Stimulated activated CD4-positive, alpha-beta T cell treated with anti-CD3 and anti-CD28 coated beads, TNF-alpha, amount 100 ng/mL, for 24 hours (primary cell): ENCODE measurements at regions not wholly inside any gene's neighbourhood (a gene's known extent, or its start where the extent isn't known, plus 50 kb on each side); places are given as distances from the start of the nearest gene placed in this dataset.
A peak's percentile ranks its signal among the peaks of the same experiment; 100 is the strongest.

Experiments
- DNase-seq, 3 experiments: peaks; one replicate each; pipeline ENCODE4 v3.0.0-alpha.2; 2020; ENCODE audit warnings: low read depth in 3 of 3

GRCh38 chr3:57009802-57010201 lies 50.7 kb upstream of the SPATA12 start:
- no peak for DNase-seq

GRCh38 chr3:57009367-57009766 lies 51.1 kb upstream of the SPATA12 start:
- DNase-seq, result no peak

- peak in 1 of 3 experiments; percentile 19 for DNase-seq
Observed at GRCh38 chr3:57007521-57008460, 52.7 kb upstream of the SPATA12 start.

- DNase-seq, result no peak
Observed at GRCh38 chr3:57006949-57007419, 53.5 kb upstream of the SPATA12 start.

GRCh38 chr3:57006179-57006657 lies 54.2 kb upstream of the SPATA12 start:
- no peak for DNase-seq

- DNase-seq, result no peak
Observed at GRCh38 chr3:57004229-57004628, 56.2 kb upstream of the SPATA12 start.

GRCh38 chr3:57003676-57004075 lies 56.8 kb upstream of the SPATA12 start:
- DNase-seq, result no peak

GRCh38 chr3:57001356-57001755 lies 59.1 kb upstream of the SPATA12 start:
- no peak for DNase-seq

GRCh38 chr3:57000012-57000411 lies 60.5 kb upstream of the SPATA12 start:
- DNase-seq, result no peak

- DNase-seq, result no peak
Observed at GRCh38 chr3:56999547-56999946, 60.9 kb upstream of the SPATA12 start.

GRCh38 chr3:56998076-56998529 lies 62.4 kb upstream of the SPATA12 start:
- no peak for DNase-seq

GRCh38 chr3:56997675-56998074 lies 62.8 kb upstream of the SPATA12 start:
- no peak for DNase-seq

GRCh38 chr3:56997041-56997440 lies 63.4 kb upstream of the SPATA12 start:
- DNase-seq, result no peak

GRCh38 chr3:56994391-56994790 lies 66.1 kb upstream of the SPATA12 start:
- DNase-seq, result no peak

GRCh38 chr3:56990641-56991015 lies 69.8 kb upstream of the SPATA12 start:
- no peak for DNase-seq

GRCh38 chr3:56989977-56990640 lies 70.4 kb upstream of the SPATA12 start:
- DNase-seq, result no peak

GRCh38 chr3:56989169-56989976 lies 71.1 kb upstream of the SPATA12 start:
- no peak for DNase-seq

GRCh38 chr3:56988458-56989168 lies 71.9 kb upstream of the SPATA12 start:
- DNase-seq, result peak; percentile 52 to 58 (median 57)

- DNase-seq, result no peak
Observed at GRCh38 chr3:56987238-56987895, 73.1 kb upstream of the SPATA12 start.

- no peak for DNase-seq
Observed at GRCh38 chr3:56986347-56986746, 74.1 kb upstream of the SPATA12 start.

GRCh38 chr3:56985878-56986277 lies 74.6 kb upstream of the SPATA12 start:
- no peak for DNase-seq
